ENCODE measurements at regions not wholly inside any gene's neighbourhood (a gene's known extent, or its start where the extent isn't known, plus 50 kb on each side); places are given as distances from the start of the nearest gene placed in this dataset.
"Not testable (repeated sequence)": the region's sequence is repeated elsewhere in the genome, so short reads cannot be mapped to it uniquely, and the experiment has no call there.

DNA sequence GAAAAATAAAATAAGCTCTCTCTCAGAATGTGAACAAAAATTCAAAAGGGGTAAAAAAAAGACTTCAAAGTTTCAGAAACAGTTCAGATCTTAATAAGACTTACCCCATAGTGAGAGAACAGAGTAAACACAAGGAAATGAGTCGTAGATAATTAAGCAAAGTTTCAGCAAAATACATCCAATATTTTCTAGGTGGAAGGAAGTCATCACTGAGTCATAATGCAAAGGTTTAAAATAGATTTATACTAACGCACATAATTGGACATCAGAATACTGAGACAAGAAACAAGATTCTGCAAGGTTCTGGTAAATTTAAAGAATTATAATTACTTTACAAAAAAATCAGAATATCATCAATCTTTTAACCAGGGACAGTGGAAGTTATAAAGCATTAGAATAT lies 1370.7 kb upstream of the ATXN8OS start:
- no peak for DNase-seq

GRCh38 chr13:68727798-68728197 lies 1379.8 kb upstream of the ATXN8OS start:
- DNase-seq, result no peak

DNA sequence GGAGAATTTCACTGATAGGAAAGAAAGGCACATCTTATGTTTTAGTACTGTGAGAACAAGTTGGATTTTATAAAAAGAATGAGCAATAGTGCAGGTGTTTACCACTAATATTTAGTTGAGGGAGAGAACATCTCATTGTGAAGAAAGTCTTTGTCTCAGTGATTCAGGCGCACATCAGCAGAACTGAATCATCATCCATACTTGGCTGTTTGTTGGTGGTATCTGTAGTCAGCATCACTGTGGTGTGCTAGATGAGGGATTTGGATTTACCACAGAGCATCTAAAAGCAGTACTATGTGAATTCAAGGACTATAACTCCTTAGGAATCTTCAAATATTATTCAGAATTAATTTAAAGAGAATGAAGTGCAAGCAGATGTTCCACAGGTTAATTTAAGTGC lies 1380.5 kb upstream of the ATXN8OS start:
- DNase-seq, result no peak

- DNase-seq, result no peak
These were observed 1387.8 kb upstream of the ATXN8OS start for GRCh38 chr13:68719815-68720214.

GRCh38 chr13:68715651-68716050 lies 1392.0 kb upstream of the ATXN8OS start:
- DNase-seq, result no peak

DNA sequence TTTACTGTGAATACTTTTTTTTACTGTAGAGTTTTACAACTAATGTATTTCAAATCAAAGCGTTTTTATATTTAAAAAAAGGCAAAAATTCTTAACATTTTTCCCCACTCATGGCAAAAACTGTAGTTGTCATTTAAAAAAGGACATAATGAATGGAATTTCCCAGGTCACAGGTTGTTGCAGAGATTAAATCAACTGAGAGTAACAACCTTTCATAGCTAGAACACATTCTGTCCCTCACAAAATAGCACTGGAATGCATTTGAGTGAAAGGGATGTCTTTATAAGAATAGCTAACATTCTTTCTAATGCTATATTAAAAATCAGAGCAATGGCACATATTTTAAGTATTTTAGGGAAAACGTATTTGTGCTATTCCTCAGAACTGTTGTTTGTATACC lies 1393.3 kb upstream of the ATXN8OS start:
- DNase-seq, result no peak

- DNase-seq, result no peak
These were observed 1394.2 kb upstream of the ATXN8OS start for GRCh38 chr13:68713394-68713793.

GRCh38 chr13:68708336-68708908 lies 1399.2 kb upstream of the ATXN8OS start:
- DNase-seq, result no peak

DNA sequence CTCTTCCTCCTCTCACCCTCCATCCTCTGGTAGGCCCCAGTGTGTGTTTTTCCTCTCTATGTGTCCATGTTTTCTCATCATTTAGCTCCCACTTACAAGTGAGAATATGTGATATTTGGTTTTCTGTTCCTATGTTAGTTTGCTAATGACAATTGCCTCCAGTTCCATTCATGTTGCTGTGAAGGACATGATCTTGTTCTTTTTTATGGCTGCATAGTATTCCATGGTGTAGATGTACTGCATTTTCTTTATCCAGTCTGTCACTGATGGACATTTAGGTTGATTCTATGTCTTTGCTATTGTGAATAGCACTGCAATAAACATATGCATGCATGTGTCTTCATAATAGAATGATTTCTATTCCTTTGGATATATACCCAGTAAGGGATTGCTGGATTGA lies 1401.6 kb upstream of the ATXN8OS start:
- DNase-seq, result not testable (repeated sequence)

DNA sequence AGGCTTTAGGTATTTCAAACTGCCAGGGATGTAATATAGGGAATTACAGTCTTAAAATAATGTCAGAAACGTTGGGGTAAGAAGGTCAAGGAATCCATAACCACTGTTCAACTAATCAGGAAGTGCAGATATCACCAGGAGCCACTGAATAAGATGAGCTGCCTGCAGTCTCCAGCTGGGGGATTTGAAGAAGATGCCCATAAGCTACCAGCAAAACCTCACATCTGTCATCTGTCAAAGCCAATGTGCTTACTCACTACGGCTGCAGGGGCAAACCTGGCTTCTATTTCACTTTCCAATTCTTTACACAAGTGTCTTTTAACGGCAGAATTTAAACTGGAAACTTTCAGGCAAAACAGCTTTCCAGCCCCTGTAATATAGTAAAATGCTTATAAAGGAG lies 1410.1 kb upstream of the ATXN8OS start:
- peak; percentile 48 for DNase-seq

DNA sequence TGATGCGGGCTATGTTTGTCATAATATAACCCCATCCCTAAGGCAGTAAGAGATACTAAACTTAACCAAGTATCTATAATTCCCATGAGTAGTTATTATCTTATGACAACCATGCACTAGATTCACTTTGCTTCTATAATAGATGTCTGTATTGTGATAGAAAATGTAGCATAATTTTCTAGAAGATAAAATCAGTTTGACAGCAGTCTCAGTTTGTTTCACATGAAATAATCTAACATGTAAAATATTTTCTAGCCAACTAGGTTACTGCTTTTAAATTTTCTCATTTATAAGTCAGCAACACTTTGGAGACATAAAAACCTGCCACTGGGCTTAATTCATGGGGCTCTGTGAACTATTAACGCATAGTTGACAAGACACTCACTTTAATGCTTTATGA lies 1410.7 kb upstream of the ATXN8OS start:
- no peak for DNase-seq

DNA sequence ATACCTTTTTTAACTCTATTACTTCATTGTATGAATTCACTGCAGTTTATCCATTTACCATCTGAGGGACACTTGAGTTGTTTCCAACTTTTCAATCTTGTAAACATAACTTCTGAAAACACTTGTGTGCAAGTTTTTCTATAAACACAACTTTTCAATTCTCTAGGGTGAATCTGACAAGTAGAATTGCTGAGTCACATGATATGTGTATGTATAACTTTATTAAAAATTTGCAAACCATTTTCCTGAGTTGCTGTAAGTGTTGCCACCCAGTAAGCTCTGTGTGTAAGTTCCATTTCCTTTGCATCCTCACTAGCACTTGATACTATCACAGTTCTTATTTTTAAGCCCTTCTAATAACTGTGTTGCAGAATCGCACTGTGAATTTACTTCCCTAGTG lies 1415.6 kb upstream of the ATXN8OS start:
- DNase-seq, result no peak

GRCh38 chr13:68690567-68690966 lies 1417.1 kb upstream of the ATXN8OS start:
- peak; percentile 3 for DNase-seq

- DNase-seq, result no peak
These were observed 1431.0 kb upstream of the ATXN8OS start for GRCh38 chr13:68676513-68677115.

DNA sequence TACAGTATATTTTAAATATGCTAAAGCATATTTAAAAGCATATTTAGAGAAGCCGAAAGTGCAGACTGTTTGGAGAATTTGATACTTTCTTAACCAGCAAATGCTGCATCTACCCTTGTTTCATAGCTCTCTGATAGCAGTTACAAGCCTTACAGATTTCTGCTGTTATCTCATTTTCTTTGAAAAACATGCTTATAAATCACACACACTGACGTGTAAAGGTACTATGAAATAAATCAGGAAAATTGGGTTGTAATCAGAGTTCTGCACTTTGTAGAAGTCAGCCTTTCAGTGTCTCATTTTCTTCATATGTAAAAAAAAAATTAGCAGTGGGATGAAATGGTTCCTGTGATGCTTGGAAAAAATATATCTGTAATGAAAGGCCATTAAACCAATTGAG lies 1432.4 kb upstream of the ATXN8OS start:
- no peak for DNase-seq

- DNase-seq, result no peak
These were observed 1437.7 kb upstream of the PCDH9 start for GRCh38 chr13:68667863-68668262.

DNA sequence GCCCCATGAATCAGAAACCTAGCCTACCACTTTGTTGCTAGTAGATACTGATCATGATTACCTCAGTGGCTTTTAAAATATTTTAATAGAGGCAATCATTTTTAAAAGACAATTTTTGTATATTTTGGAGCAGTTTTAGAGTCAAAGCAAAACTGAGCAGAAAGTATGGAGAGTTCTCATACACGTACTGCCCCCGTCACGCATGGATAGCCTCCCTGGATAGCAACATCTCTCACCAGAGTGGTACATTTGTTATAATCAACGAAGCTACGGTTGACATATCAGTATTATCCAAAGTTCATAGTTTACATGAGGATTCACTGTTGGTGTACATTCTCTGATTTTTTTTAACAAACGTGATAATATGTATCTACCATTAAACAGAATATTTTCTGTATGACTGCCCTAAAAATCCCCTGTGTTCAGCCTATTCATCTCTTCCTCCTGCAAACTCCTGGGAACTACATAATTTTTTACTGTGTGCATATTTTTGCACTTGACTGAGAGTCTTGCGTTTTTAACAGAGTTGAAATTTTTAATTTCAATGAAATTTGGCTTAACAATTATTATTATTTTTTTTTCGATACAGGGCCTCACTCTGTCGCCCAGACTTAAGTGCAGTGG lies 1436.8 kb upstream of the PCDH9 start:
- DNase-seq, result no peak

- DNase-seq, result no peak
These were observed 1415.7 kb upstream of the PCDH9 start for GRCh38 chr13:68645814-68646213.

DNA sequence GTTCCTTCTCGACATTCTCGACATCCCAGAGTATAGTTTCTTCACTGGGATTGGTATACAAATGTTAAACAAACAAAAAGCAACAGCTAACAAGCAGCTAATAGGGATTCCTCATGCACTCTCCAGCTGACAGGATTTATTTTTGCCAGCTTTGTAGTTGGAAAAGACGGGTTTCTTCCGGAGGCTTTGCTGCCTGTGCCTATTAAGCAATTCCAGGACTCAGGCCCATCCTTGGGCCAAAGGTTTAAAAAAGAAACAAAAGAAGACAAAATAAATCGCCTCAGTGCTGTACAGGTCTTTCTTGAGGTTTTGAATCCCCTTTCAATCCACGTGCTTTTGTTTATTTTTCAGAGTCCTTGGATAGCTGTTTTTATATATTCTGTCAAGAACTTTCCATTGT lies 1414.5 kb upstream of the PCDH9 start:
- DNase-seq, result no peak

GRCh38 chr13:68636784-68637183 lies 1406.6 kb upstream of the PCDH9 start:
- DNase-seq, result no peak

DNA sequence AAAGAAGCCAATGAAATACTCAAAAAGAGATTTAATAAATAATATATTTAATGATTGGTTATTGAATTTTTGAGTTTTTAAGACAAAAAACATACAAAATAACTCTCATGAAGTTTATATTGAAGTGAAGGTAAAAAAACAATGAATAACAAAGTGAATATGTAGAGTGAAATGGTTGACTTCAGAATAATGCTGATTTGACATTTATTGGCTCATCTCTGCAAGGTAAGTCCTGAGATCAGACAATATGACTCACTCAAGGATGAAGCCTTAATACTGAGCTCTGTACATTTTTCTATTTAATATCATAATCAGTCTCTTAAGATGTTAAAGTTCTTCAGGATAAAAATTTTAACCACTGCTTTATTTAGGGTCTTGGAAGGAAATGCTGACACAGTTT lies 1398.9 kb upstream of the PCDH9 start:
- DNase-seq, result no peak

GRCh38 chr13:68627379-68627778 lies 1397.2 kb upstream of the PCDH9 start:
- DNase-seq, result no peak

DNA sequence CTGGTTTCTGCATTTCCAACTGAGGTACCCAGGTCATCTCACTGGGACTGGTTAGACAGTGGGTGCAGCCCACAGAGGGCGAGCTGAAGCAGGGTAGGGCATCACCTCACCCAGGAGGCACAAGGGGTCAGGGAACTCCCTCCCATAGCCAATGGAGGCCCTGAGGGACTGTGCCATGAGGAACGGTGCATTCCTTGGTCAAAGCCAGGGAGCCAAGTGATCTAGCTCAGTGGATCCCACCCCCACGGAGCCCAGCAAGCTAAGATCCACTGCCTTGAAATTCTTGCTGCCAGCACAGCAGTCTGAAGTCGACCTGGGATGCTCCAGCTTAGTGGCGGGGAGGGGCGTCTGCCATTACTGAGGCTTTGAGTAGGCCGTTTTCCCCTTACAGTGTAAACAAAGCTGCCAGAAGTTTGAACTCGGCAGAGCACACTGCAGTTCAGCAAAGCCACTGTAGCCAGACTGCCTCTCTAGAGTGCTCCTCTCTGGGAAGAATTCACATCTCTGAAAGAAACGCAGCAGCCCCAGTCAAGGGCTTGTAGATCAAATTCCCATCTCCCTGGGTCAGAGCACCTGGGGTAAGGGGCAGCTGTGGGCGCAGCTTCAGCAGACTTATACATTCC lies 1386.6 kb upstream of the PCDH9 start:
- no peak for DNase-seq

DNA sequence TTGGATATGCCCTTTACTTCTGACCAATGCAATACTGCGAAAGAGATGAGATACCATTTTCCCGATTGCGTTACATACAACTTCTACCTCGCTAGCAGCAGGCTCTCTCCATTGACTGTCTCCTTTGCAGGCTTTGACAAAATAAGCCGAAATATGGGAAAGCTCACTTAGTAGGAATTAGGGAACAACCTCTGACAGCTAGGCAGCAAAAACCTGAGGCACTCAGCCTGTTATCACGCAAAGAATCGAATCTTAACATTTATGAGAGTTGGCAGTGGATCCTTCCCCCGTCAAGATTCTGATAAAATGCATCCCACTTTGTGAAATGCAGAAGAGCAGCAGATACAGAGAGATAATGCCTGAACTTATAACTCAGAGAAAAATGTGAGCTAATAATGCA lies 1379.5 kb upstream of the PCDH9 start:
- DNase-seq, result no peak
